Breast epithelium (tissue), 3 donors: ENCODE measurements at regions not wholly inside any gene's neighbourhood (a gene's known extent, or its start where the extent isn't known, plus 50 kb on each side); places are given as distances from the start of the nearest gene placed in this dataset.

Experiments
- CTCF ChIP-seq, 3 donors: fragments of 450-650 bp; IDR thresholded peaks; one replicate each; pipeline ENCODE4 v1.5.1; 2016 to 2017; ENCODE audit warnings: antibody characterized with exemption in 3 of 3, mild to moderate bottlenecking in 3 of 3, moderate library complexity in 3 of 3
- POLR2AphosphoS5 ChIP-seq, 3 donors: sonication (generic); formaldehyde crosslinking; IDR thresholded peaks; one replicate each; pipeline ENCODE4 v1.6.1; 2017; ENCODE audit warnings: antibody characterized with exemption in 3 of 3

- TF ChIP-seq CTCF (IDR thresholded peaks at IDR 0.05), result no peak
- no peak for TF ChIP-seq POLR2AphosphoS5 (IDR thresholded peaks at IDR 0.05)
These were observed 792.3 kb downstream of the CDH8 start for GRCh38 chr16:61243954-61244353.
